RPMI7951 (cell line): ENCODE measurements at regions not wholly inside any gene's neighbourhood (a gene's known extent, or its start where the extent isn't known, plus 50 kb on each side); places are given as distances from the start of the nearest gene placed in this dataset.
"Not testable (repeated sequence)": the region's sequence is repeated elsewhere in the genome, so short reads cannot be mapped to it uniquely, and the experiment has no call there.

Experiments used
- DNase-seq: peaks from one replicate; pipeline ENCODE4 v3.0.0-alpha.2; 2012; ENCODE audit warnings: low read depth

DNA sequence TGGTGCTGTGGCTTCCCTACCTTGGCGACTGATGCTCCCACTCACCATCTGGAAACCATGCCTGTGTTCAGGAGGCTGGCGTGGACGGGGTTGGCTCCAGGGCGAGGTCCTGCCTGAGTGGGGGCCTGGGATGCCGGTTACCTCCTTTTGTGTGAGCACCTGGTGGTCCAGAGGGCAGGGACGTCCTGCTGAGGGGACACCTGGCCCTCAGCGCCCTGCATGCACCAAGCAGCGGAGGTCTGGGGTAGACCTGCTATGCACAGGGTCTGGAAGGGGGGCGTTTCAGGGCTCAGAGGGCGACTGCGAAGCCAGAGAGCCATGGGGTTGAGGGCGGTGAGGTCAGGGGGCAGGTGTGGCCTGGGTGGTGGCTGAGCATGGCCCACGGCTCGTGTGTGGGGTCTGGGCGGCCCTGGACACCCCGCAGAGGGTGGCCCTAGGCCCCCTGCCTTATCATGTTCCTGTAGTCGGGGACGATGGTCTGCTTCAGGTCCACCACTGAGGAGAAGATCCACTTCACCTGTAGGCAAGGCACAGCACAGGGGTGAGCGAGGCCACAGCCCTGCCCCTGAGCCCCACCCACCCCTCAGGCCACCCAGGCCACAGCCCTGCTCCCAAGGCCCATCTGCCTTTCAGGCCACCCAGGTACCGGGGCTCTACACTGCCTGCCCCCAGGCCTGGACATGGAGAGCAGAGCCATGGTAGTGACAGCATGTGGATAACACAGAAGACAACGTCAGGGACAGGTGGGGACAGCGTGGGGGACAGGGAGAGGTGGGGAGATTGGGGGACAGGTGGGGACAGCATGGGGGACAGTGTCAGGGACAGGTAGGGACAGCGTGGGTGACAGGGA, 95.3 kb downstream of the TMEM121 start:
- not testable (repeated sequence) for DNase-seq

DNA sequence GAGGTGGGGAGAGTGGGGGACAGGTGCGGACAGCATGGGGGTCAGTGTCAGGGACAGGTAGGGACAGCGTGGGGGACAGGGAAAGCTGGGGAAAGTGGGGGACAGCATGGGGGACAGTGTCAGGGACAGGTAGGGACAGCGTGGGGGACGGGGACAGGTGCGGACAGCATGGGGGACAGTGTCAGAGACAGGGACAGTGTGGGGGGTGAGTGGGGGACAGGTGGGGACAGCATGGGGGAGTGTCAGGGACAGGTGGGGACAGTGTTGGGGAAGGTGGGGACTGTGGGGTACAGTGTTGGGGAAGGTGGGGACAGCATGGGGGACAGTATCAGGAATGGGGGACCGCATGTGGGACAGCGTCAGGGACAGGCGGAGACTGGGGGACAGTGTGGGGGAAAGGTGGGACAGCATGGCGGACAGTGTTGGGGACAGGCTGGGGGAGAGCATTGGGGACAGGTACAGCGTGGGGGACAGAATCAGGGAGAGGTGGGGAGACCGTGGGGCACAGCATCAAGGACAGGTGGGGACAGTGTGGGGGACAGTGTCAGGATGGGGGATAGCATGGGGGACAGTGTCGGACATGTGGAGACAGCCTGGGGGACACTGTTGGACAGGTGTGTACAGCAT, 96.1 kb downstream of the TMEM121 start:
- no peak for DNase-seq

DNA sequence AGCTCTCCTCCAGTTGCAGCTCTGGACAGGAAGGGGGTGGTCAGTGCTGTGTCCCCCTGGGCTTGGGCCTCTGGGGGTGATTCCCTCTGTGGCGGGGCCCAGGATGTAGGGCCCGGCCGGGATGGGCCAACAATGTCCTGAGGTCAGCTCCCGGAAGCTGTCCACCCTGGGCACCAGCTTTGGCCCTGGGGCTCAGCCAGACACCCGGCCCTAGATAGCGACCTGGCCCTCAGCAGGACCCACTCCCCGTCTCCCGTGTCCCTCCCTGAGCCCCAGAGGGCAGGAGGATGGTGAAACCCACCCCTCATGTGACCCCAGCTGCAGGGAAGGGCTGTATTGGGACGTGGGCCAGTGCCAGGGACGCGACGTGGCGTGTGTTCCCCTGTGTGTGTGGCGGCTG, 96.8 kb downstream of the TMEM121 start:
- not testable (repeated sequence) for DNase-seq

DNA sequence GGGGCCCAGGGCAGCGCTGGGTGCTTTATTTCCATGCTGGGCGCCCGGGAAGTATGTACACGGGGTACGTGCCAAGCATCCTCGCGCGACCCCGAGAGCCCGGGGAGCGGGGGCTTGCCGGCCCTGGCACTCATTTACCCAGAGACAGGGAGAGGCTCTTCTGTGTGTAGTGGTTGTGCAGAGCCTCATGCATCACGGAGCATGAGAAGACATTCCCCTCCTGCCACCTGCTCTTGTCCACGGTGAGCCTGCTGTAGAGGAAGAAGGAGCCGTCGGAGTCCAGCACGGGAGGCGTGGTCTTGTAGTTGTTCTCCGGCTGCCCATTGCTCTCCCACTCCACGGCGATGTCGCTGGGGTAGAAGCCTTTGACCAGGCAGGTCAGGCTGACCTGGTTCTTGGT, 98.0 kb downstream of the TMEM121 start:
- not testable (repeated sequence) for DNase-seq

DNA sequence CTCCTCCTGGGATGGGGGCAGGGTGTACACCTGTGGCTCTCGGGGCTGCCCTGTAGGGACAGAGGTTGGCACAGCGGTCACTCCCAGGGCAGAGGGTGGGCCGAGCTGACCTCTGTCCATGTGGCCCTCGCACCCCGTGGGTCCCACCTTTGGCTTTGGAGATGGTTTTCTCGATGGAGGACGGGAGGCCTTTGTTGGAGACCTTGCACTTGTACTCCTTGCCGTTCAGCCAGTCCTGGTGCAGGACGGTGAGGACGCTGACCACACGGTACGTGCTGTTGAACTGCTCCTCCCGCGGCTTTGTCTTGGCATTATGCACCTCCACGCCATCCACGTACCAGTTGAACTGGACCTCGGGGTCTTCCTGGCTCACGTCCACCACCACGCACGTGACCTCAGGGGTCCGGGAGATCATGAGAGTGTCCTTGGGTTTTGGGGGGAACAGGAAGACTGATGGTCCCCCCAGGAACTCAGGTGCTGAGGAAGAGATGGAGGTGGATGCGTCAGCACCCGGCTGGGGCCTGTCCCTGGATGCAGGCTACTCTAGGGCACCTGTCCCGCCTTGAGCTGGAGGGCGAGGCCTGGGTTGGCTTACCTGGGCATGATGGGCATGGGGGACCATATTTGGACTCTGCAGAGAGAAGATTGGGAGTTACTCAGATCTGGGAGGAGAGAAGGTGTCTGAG, 98.5 kb downstream of the TMEM121 start:
- DNase-seq, result not testable (repeated sequence)

DNA sequence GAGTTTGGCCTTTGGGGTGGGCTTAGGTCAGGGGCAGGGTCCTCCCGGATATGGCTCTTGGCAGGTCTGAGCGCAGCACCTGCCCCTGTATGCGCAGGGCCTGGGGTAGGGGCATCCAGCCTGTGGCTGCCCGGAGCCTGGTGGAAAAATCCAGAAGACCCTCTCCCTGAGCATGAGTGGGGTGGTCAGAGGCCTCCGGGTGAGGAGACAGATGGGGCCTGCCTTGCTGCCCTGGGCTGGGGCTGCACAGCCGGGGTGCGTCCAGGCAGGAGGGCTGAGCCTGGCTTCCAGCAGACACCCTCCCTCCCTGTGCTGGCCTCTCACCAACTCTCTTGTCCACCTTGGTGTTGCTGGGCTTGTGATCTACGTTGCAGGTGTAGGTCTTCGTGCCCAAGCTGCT, 99.1 kb downstream of the TMEM121 start:
- DNase-seq, result not testable (repeated sequence)

DNA sequence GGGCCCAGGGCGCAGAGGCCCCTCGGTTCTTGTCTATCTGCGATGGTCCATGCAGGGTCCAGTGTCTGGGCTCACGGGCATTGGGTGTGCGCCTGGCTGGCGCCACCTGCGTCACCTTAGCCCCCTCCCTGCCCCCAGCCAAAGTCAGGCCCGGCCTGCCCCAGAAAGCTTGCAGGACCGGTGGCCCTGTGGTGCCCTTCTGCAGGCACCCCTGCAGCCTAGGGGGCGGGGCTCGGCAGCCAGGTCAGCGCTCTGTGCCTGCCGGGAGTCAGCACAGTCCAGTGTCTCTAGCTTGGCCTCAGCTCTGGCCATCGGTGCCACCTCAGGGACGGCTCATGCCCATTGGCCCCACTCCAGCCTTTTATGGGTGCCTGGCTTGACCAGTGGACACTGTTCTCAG, 99.7 kb downstream of the TMEM121 start:
- not testable (repeated sequence) for DNase-seq

DNA sequence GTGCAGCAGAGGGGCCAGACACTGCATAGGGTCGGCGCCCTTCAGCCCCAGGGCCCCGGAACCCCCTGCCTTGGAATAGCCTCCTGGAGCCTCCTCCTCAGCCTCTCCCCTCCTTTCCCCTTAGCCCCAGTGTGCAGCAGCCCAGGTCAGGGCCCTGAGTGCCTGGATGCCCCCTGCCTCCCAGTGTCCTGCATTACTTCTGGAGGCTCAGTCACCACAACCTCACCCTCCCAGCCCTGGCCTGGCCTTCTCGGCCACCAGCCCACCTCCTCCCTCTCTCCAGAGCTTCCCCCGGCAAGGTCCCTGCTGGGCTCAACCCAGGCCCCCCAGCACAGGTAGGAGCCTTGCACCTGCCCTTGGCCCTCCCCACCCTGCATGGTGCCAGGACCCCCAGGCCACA, 100.3 kb downstream of the TMEM121 start:
- DNase-seq, result not testable (repeated sequence)

DNA sequence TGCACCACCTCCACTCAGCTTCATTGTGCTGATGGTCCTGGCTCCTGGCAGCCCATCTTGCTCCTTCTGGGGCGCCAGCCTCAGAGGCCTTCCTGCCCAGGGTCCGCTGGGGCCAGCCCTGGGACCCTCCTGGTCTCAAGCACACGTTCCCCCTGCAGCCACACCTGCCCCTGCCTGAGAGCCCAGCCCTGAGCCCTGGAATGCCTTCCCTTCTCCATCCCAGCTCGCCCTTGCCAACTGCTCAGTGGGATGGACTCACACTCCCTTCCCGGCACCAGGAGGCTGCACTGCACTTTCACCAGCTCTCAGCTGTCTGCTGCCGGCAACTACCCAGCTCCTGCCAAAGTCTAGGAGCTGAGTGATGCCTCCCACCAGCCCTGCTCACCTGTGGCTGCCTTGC, 100.9 kb downstream of the TMEM121 start:
- not testable (repeated sequence) for DNase-seq

DNA sequence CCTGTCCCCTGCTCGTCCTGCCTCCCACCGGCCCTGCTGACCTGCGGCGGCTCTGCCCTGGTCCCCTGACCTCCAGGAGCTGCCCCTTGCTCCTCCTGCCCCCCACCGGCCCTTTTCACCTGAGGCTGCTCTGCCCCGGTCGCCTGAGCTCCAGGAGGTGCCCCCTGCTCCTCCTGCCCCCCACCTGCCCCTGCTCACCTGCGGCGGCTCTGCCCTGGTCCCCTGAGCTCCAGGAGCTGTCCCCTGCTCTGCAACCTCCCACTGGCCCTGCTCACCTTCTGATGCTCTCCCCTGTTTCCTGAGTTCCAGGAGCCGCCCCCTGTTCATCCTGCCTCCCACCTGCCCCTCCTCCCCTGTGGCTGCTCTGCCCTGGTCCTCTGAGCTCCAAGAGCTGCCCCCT, 101.3 kb downstream of the TMEM121 start:
- DNase-seq, result no peak

DNA sequence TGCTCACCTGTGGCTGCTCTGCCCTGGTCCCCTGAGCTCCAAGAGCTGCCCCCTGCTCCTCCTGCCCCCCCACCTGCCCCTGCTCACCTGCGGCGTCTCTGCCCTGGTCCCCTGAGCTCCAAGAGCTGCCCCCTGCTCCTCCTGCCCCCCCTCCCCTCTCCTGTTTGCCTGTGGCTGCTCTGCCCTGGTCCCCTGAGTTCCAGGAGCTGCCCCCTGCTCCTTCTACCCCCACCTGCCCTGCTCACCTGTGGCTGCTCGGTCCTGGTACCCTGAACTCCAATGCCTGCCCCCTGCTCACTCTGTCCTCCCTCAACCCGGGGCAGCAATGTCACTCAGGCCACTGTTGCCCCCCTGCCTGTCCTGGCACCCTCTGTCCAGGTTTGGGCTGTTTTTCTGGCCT, 101.7 kb downstream of the TMEM121 start:
- DNase-seq, result not testable (repeated sequence)

DNA sequence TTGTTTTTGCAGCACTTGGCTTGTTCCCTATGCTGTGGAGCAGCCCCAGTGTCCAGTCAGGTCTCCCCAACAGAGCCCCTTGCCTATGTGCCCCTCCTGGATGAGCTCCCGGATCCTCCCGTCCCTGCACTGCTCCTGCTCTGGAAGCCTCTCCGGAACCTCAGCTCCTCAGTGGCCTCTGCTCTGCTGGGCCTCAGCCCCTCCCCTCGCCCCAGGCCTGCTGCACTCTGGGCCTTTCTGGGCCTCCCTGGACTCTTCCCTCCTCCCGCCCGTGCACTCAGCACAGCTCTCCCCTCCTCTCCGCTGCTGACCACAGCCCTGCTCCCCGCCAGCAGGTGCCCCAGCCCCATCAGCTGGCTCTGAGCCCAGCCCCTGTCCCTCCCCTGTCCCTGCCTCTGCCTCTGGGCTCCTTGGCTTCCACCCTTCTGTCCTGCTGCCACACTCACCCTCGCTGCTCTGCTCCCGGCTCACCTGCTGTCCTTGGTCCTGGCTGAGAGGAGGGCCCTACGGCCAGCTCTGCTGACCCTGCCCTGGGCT, 102.2 kb downstream of the TMEM121 start:
- not testable (repeated sequence) for DNase-seq

DNA sequence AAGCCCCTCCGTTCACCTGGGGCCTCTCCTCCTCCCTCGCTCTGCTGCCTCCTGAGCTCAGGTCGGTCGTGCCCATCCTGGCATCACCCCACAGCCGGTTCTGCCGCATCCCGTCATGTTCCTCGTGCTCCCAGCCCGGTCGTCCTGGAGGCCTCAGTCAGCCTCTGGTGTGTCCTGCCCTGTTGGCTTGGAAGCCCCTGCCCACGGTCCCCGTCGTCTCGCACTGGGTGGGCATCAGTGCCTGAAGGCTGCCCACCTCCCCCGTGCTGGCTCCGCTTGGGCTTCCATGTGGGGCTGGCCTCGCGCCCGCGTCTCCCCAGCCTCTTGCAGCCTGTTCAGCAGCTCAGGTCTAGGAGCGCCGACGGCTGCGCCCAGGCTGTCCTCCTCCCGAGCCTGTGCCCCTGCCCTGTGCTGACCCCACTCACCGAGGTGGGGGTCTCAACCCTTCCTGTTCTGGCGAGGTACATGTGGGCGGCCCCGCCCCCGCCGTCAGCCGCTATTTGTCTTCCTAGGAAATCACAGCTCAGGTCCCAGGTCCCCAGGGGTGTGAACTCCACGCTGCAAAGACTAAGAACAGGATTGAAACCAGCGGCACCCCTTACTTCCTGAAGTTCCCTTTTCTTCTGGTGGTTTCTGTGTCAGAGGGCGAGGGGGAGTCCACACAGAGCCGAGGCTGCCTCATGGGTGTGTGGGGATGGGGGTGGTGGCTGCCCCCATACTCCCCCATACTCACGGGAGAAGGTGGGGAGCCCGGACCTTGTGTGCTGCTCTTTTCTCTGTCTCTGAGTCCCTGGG, 102.9 kb downstream of the TMEM121 start:
- DNase-seq, result not testable (repeated sequence)

DNA sequence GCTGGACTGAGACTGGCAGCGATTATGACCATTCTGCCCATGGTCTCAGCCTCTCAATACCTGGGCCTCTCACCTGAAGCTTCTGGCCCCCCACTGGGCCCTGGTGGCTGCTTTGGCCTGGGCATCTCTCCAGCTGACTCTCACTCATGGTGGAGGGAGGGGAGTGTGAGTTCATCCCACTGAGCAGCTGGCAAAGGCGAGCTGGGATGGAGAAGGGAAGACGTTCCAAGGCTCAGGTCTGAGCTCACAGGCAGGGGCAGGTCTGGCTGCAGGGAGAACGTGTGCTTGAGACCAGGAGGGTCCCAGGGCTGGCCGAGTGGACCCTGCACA, 103.5 kb downstream of the TMEM121 start:
- no peak for DNase-seq

DNA sequence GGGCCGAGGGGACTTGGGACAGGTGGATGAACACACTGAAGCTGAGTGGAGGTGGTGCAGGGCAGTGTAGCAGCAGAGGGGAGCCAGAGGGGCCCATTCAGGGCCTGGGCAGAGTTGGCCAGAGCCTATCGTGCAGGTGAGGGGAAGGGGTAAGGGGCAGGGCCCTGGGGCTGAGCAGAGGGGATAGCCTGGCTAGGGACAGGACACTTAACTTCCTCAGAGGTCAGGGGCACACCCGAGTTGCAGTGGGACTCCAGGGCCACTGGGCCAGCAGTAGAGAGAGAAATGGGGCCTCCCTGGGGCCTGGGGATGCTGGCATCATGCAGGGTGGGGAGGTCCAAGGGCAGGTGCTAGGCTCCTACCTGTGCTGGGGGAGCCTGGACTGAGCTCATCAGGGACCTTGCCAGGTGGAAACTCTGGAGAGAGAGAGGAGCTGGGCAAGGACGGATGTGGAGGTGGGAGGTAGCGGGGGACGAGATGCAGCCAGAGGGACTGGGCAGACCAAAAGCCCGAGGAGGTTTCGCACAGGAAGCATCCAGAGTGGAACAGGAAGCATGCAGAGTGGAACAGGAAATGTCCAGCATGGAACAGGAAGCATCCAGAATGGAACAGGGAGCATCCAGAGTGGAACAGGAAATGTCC, 104.0 kb downstream of the TMEM121 start:
- not testable (repeated sequence) for DNase-seq

DNA sequence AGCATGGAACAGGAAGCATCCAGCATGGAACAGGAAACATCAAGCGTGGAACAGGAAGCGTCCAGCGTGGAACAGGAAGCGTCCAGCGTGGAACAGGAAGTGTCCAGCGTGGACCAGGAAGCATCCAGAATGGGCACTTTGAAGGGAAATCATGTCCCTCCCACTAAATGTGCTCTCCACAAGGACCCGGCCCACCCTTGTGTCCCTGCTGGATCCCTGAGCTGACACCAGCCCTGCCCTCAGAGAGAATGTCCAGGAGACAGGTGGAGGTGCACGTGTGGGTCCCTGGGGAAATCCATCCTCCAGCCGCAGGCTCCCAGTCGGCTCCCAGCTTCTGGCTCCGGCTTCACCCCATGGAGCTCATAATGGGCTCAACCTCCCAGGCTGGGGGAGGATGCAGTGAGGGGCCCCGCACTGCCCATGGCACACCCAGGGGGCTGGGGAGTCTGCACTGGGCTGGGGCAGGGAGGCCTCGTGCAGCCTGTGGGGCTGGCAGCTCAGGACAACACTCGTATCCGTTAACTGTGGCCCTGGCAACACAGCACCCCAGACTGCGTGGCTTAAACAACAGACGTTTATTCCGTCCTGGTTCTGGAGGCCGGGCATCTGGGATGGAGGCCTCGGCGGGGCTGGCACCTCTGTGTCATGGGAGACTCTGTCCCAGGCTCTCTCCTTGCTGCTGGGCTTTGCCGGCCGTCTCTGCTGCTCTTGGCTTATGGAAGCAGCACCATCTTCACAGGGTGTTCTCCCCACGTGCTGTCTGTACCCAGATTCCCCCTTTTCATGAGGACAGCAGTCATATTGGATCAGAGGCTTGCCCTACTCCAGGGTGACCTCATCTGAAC, 104.8 kb downstream of the TMEM121 start:
- DNase-seq, result not testable (repeated sequence)

DNA sequence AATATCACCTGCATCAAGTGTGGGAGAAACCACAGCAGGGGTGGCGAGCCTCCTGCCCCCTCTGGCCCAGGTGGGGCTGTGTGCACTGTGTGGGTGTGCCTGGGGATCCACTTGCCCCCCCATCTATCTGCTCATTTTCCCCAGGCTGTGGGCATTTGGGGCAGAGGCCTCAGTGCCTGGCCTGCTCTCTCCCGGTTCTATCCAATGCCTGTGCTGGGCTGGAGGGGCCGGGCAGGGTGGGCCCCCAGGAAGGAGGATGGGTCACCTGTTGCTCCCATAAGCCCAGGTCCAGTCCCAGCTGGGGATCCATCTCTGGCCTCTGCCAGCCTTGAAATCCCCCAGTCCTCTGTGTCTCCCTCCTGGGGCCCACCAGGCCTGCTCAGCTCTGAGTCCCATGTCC, 105.6 kb downstream of the TMEM121 start:
- DNase-seq, result no peak

DNA sequence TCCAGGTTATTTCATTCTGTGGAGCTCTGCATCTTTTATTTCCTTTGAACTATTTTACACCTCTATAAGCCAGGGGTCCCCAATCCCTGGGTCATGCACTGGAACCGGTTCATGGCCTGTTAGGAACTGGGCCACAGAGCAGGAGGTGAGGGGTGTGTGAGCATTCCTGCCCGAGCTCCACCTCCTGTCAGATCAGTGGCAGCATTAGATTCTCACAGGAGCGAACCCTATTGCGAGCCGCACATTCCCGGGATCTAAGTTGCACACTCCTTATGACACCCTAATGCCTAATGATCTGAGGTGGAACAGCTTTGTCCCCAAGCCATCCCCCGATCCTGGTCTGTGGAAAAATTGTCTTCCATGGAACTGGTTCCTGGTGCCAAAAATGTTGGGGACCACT, 107.2 kb downstream of the TMEM121 start:
- DNase-seq, result not testable (repeated sequence)

DNA sequence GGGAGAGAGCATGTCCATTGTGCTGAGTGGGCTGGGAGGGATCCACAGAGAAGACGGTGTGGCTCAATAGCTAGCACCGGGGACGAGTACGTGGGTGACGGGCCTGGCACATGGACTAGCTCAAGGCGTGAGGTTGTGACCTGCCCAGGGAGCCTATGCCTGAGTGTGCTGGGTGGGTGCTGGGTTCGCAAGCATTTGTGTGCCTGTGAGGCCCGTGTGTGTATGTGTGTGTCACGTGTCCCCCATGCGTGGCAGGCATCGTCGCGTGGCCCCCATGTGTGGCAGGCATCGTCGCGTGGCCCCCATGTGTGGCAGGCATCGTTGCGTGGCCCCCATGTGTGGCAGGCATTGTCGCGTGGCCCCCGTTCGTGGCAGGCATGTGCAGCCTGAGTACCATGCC, 109.2 kb downstream of the TMEM121 start:
- DNase-seq, result no peak

DNA sequence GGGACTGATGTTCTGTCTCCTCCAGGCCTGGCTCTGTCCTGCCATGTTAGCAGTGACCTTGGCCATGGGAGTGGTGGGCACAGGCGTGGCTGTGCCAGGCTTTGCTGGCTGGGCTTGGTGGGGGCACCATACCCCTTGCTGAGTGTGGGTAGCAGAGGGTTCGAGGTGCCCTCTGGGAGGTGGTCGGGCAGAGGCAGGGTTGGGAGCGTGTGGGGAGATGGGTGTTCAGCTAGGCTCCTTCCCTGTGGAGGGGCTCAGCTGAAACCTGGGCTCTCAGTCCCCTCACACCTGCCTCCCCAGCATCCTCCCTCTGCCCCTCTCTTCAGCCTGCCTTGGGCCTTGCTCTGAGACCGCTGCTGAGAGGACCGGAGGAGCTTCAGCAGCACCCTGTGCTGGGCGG, 109.6 kb downstream of the TMEM121 start:
- DNase-seq, result not testable (repeated sequence)
